CD4-positive, alpha-beta T cell treated with Interleukin-15 for 4 hours (primary cell): ENCODE measurements at regions not wholly inside any gene's neighbourhood (a gene's known extent, or its start where the extent isn't known, plus 50 kb on each side); places are given as distances from the start of the nearest gene placed in this dataset.

ENCODE experiments used
- DNase-seq: peaks from one replicate; pipeline ENCODE4 v3.0.0-alpha.2; 2020; ENCODE audit warnings: low spot score

GRCh38 chr3:36282766-36283165, 97.5 kb upstream of the STAC start:
- DNase-seq = no peak

- DNase-seq = no peak
Measured at GRCh38 chr3:36295296-36295695, 85.0 kb upstream of the STAC start.

GRCh38 chr3:36297195-36297594, 83.1 kb upstream of the STAC start:
- DNase-seq = no peak

GRCh38 chr3:36298188-36298587, 82.1 kb upstream of the STAC start:
- DNase-seq = no peak

- DNase-seq = no peak
Measured at GRCh38 chr3:36302158-36302509, 78.2 kb upstream of the STAC start.

- DNase-seq = no peak
Measured at GRCh38 chr3:36302626-36303025, 77.7 kb upstream of the STAC start.

GRCh38 chr3:36303286-36303685, 77.0 kb upstream of the STAC start:
- no peak for DNase-seq

- DNase-seq = no peak
Measured at GRCh38 chr3:36305929-36306520, 74.3 kb upstream of the STAC start.

- no peak for DNase-seq
Measured at GRCh38 chr3:36309092-36309491, 71.2 kb upstream of the STAC start.

GRCh38 chr3:36312351-36312750, 68.0 kb upstream of the STAC start:
- no peak for DNase-seq

- no peak for DNase-seq
Measured at GRCh38 chr3:36317915-36318314, 62.4 kb upstream of the STAC start.

GRCh38 chr3:36318621-36319200, 61.6 kb upstream of the STAC start:
- DNase-seq = no peak

GRCh38 chr3:36319680-36320079, 60.6 kb upstream of the STAC start:
- no peak for DNase-seq
